GM12892 (cell line): ENCODE measurements at regions not wholly inside any gene's neighbourhood (a gene's known extent, or its start where the extent isn't known, plus 50 kb on each side); places are given as distances from the start of the nearest gene placed in this dataset.

Experiments
- POLR2A ChIP-seq: IDR thresholded peaks from 2 replicates; pipeline ENCODE4 v1.6.1; 2011; ENCODE audit warnings: low read depth, low read length, control low read depth
- POLR2AphosphoS5 ChIP-seq: IDR thresholded peaks from 2 replicates; pipeline ENCODE4 v1.6.1; 2011; ENCODE audit warnings: low read depth, low read length, control low read depth

GRCh38 chr4:23006756-23007155 is 314.0 kb downstream of the GBA3 start:
- TF ChIP-seq POLR2A: no peak
- TF ChIP-seq POLR2AphosphoS5: no peak
